ENCODE measurements at regions not wholly inside any gene's neighbourhood (a gene's known extent, or its start where the extent isn't known, plus 50 kb on each side); places are given as distances from the start of the nearest gene placed in this dataset.

- H3K27ac ChIP-seq (ENCODE audit: low read depth, low read length): no peak overlapping the region
- no peak overlapping the region for H2BK5ac ChIP-seq (ENCODE audit: low read depth, low read length)
- H2BK20ac ChIP-seq (ENCODE audit: low read length): no peak overlapping the region
- no peak overlapping the region for H3K23ac ChIP-seq (ENCODE audit: insufficient read length)
- H3K56ac ChIP-seq (replicated peaks; ENCODE audit: insufficient read length, low read depth, low read length): no peak overlapping the region
- H3K4me3 ChIP-seq (ENCODE audit: extremely low read depth in 1 of 4, insufficient read depth in 2 of 4, low read depth in 3 of 4, low read length in 4 of 4): no peak overlapping the region
- DNase-seq (ENCODE audit: low read depth in 1 of 2, low spot score in 2 of 2) (no peak), FAIRE-seq (no peak)
- H3K9me3 ChIP-seq (ENCODE audit: insufficient read depth in 2 of 2, low read depth in 1 of 2, low read length in 1 of 2): 0 out of 4 replicates have a peak, but pooled peaks cover 0 to 2% of the 10 kb centered on the region in 2 experiments
- H4K91ac ChIP-seq (replicated peaks; ENCODE audit: insufficient read length, low read length): no peak overlapping the region
- no peak overlapping the region for H2BK120ac ChIP-seq (replicated peaks; ENCODE audit: low read depth, low read length)
- H4K5ac ChIP-seq (ENCODE audit: insufficient read length, low read depth, low read length): no peak overlapping the region
- no peak overlapping the region for H4K8ac ChIP-seq (ENCODE audit: extremely low read depth, insufficient read depth, low read length)
- H2AK5ac ChIP-seq (ENCODE audit: low read depth, low read length): no peak overlapping the region
- no peaks in the 10 kb centered on the region for H4K20me1 ChIP-seq (replicated peaks in 1 of 2; ENCODE audit: control insufficient read depth in 1 of 2, insufficient read depth in 2 of 2, low read length in 2 of 2)
- no peaks in the 10 kb centered on the region for H3K23me2 ChIP-seq (ENCODE audit: low read depth, low read length)
- CTCF ChIA-PET (ENCODE audit: partially characterized antibody): interaction anchor here (0.6 to 2.3 kb wide), 7 partner anchors 16 to 1053 kb away, joined by 3 to 13 read pairs (median 3); no protein-coding TSS in a partner anchor
- no peaks in the 10 kb centered on the region for H3K36me3 ChIP-seq (ENCODE audit: control insufficient read depth in 2 of 4, insufficient read depth in 4 of 4, low read length in 3 of 4)
- TF ChIP-seq POLR2A (IDR thresholded peaks at IDR 0.05; ENCODE audit: control extremely low read depth in 1 of 2, low read depth in 2 of 2, low read length in 2 of 2): no peak
- TF ChIP-seq SIN3A (conservative IDR thresholded peaks at IDR 0.05 in 1 of 2, IDR thresholded peaks at IDR 0.05 in 1 of 2; ENCODE audit: low read depth in 1 of 2, low read length in 2 of 2): no peak
- POLR2A ChIA-PET (ENCODE audit: partially characterized antibody): no interaction called here
- peaks cover 0 to 7% (median 0%) of the 10 kb centered on the region in 4 experiments; a peak in 2 of 7 replicates for H3K4me1 ChIP-seq (replicated peaks in 1 of 4; ENCODE audit: control insufficient read depth in 3 of 4, insufficient read depth in 4 of 4, low read length in 3 of 4)
- WGBS, 2 experiments (ENCODE audit: extremely low coverage in 1 of 2, insufficient coverage in 1 of 2, insufficient read length in 1 of 2, insufficient replicate concordance in 2 of 2, low coverage in 1 of 2, low lambda C conversion rate in 2 of 2, missing lambda C conversion rate in 1 of 2): 94% methylated on average over 1 of the region's 1 CpG; no CpG with 5 or more reads in 1 of the 2 experiments
- no peak overlapping the region for H2BK15ac ChIP-seq (ENCODE audit: low read length)
- no peak overlapping the region for H3K9ac ChIP-seq (replicated peaks in 1 of 4; ENCODE audit: extremely low read depth in 1 of 4, low read depth in 3 of 4, low read length in 3 of 4)
- H3K79me2 ChIP-seq (ENCODE audit: control insufficient read depth in 1 of 2, insufficient read depth in 2 of 2, low read length in 2 of 2): no peaks in the 10 kb centered on the region
- no peaks in the 10 kb centered on the region for H3K27me3 ChIP-seq (replicated peaks in 1 of 4; ENCODE audit: control insufficient read depth in 3 of 4, extremely low read depth in 1 of 4, insufficient read depth in 3 of 4, low read length in 3 of 4)
- no peak overlapping the region for H2BK12ac ChIP-seq (ENCODE audit: low read depth, low read length)
- no peak overlapping the region for H3K4me2 ChIP-seq (ENCODE audit: insufficient read depth in 1 of 2, low read depth in 2 of 2, low read length in 2 of 2)
- H3K79me1 ChIP-seq (ENCODE audit: low read depth, low read length): no peaks in the 10 kb centered on the region
- H2AFZ ChIP-seq (ENCODE audit: low read length): no peak overlapping the region
- no peak overlapping the region for H3K14ac ChIP-seq (ENCODE audit: insufficient read length)
- H3K4ac ChIP-seq (replicated peaks; ENCODE audit: insufficient read length, low read depth, low read length): no peak overlapping the region
- H3K18ac ChIP-seq (ENCODE audit: extremely low read depth, low read length): no peak overlapping the region
These were observed 68.2 kb upstream of the TAPT1 start for GRCh38 chr4:16294455-16294854.
